ENCODE measurements at regions not wholly inside any gene's neighbourhood (a gene's known extent, or its start where the extent isn't known, plus 50 kb on each side); places are given as distances from the start of the nearest gene placed in this dataset.

DNA sequence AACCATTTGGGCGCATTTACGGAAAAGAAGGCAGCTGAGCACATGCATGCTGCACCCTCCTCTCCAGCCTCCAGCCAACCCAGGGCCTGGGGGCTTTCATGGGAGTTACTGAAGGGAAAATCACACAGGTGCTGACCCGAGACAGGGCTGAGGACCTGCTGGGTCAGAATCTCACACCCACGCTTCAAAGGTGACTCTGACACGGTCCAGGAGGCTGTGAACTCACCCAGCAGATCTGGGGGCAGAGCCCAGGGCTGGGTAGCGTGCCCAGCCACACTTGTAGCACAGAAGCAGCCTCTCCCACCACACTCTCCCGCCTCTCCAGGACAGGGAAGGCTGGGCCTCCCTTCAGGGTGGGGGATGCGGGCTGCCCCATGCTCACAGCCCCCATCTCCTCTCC, 347.6 kb downstream of the CTTN start (continued):
- TF ChIP-seq, protein P1, sequence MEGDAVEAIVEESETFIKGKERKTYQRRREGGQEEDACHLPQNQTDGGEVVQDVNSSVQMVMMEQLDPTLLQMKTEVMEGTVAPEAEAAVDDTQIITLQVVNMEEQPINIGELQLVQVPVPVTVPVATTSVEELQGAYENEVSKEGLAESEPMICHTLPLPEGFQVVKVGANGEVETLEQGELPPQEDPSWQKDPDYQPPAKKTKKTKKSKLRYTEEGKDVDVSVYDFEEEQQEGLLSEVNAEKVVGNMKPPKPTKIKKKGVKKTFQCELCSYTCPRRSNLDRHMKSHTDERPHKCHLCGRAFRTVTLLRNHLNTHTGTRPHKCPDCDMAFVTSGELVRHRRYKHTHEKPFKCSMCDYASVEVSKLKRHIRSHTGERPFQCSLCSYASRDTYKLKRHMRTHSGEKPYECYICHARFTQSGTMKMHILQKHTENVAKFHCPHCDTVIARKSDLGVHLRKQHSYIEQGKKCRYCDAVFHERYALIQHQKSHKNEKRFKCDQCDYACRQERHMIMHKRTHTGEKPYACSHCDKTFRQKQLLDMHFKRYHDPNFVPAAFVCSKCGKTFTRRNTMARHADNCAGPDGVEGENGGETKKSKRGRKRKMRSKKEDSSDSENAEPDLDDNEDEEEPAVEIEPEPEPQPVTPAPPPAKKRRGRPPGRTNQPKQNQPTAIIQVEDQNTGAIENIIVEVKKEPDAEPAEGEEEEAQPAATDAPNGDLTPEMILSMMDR (IDR thresholded peaks at IDR 0.05 in 2 of 3, conservative IDR thresholded peaks at IDR 0.05 in 1 of 3; ENCODE audit: borderline replicate concordance in 1 of 3, insufficient read depth in 1 of 3, low read depth in 2 of 3, low read length in 2 of 3) = no peak
- TF ChIP-seq EZH2phosphoT487 (IDR thresholded peaks at IDR 0.05; ENCODE audit: borderline replicate concordance) = no peak
- TF ChIP-seq EZH2 (IDR thresholded peaks at IDR 0.05) = no peak
- no peak for TF ChIP-seq FOSL1 (IDR thresholded peaks at IDR 0.05; ENCODE audit: low read depth)
- no peak for TF ChIP-seq SP1 (IDR thresholded peaks at IDR 0.05; ENCODE audit: low read depth)

DNA sequence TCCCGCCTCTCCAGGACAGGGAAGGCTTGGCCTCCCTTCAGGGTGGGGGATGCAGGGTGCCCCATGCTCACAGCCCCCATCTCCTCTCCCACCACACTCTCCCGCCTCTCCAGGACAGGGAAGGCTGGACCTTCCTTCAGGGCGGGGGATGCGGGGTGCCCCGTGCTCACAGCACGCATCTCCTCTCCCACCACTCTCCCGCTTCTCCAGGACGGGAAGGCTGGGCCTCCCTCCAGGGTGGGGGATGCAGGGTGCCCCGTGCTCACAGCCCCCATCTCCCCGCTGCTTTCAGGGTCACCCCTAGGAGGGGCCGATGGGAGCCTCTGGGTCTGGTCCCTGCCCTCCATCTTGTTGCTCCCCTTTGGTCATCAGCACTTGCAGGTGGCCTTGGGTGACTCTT, 348.0 kb downstream of the CTTN start:
- ChIA-PET CTCF (no interaction called here), POLR2A (no interaction called here), RAD21 (ENCODE audit: low non-redundant PET in 1 of 2, low total read pairs in 2 of 2, uncharacterized antibody in 2 of 2, unreplicated experiment in 2 of 2) (no interaction called here)
- Histone ChIP-seq H3K9me3 (ENCODE audit: control insufficient read depth in 1 of 2, insufficient read depth in 1 of 2, low read depth in 1 of 2, low read length in 2 of 2) (peaks cover 11 to 14% of the 10 kb centered on the region in 2 experiments; a peak in 2 of 4 replicates), H3K36me3 (ENCODE audit: control insufficient read depth in 1 of 2, insufficient read depth in 2 of 2, low read length in 2 of 2) (no peaks in the 10 kb centered on the region), H3K4me2 (ENCODE audit: low read length) (no peak overlapping the region), H4K20me1 (ENCODE audit: insufficient read depth) (no peaks in the 10 kb centered on the region), H3K9me2 (ENCODE audit: insufficient read depth) (no peaks in the 10 kb centered on the region), H3K27ac (ENCODE audit: low read depth, low read length) (no peak overlapping the region), H2AFZ (ENCODE audit: low read depth, low read length, poor library complexity, severe bottlenecking) (no peak overlapping the region), H3K4me3 (replicated peaks in 1 of 2; ENCODE audit: low read depth in 1 of 2, low read length in 2 of 2) (no peak overlapping the region), H3K4me1 (ENCODE audit: control insufficient read depth in 1 of 2, insufficient read depth in 2 of 2, low read length in 2 of 2) (peaks cover 6% of the 10 kb centered on the region in 2 experiments; a peak in 3 of 4 replicates), H3K27me3 (ENCODE audit: insufficient read depth, low read length) (no peaks in the 10 kb centered on the region), H3K79me2 (ENCODE audit: insufficient read depth, low read length) (no peaks in the 10 kb centered on the region), H3K9ac (ENCODE audit: low read length) (no peak overlapping the region)
- BruUV-seq (replicated peaks) = no TSS peak
- intact Hi-C loops (cut with micrococcal nuclease) = no loop called here
- no peak for DNase-seq (ENCODE audit: low read depth, low spot score)
- TF ChIP-seq, protein P1 (IDR thresholded peaks at IDR 0.05 in 2 of 3, conservative IDR thresholded peaks at IDR 0.05 in 1 of 3; ENCODE audit: borderline replicate concordance in 1 of 3, insufficient read depth in 1 of 3, low read depth in 2 of 3, low read length in 2 of 3) = no peak
- ATAC-seq = no peak
